HG03064 (cell line): ENCODE measurements at regions not wholly inside any gene's neighbourhood (a gene's known extent, or its start where the extent isn't known, plus 50 kb on each side); places are given as distances from the start of the nearest gene placed in this dataset.
"Not testable (repeated sequence)": the region's sequence is repeated elsewhere in the genome, so short reads cannot be mapped to it uniquely, and the experiment has no call there.

Experiments used
- ATAC-seq: cut with Tn5 transposase; IDR thresholded peaks from one replicate; pipeline ENCODE4 v1.9.1; 2021; ENCODE audit warnings: low read depth; ENCODE audit not compliant: unreplicated experiment

GRCh38 chr22:25482091-25482760 is 82.2 kb upstream of the GRK3 start:
- ATAC-seq, result no peak

GRCh38 chr22:25482868-25483639 is 81.4 kb upstream of the GRK3 start:
- no peak for ATAC-seq

- ATAC-seq, result no peak
Observed at GRCh38 chr22:25483931-25484330, 80.5 kb upstream of the GRK3 start.

GRCh38 chr22:25484521-25485315 is 79.8 kb upstream of the GRK3 start:
- no peak for ATAC-seq

GRCh38 chr22:25485626-25486545 is 78.6 kb upstream of the GRK3 start:
- ATAC-seq, result no peak

GRCh38 chr22:25487508-25487907 is 77.0 kb upstream of the GRK3 start:
- no peak for ATAC-seq

GRCh38 chr22:25488244-25489020 is 76.0 kb upstream of the GRK3 start:
- ATAC-seq, result no peak

GRCh38 chr22:25489947-25490346 is 74.5 kb upstream of the GRK3 start:
- ATAC-seq, result no peak

GRCh38 chr22:25490896-25491295 is 73.6 kb upstream of the GRK3 start:
- ATAC-seq, result no peak

GRCh38 chr22:25492162-25492561 is 72.3 kb upstream of the GRK3 start:
- no peak for ATAC-seq

- no peak for ATAC-seq
Observed at GRCh38 chr22:25492841-25493734, 71.4 kb upstream of the GRK3 start.

- ATAC-seq, result no peak
Observed at GRCh38 chr22:25493794-25494193, 70.7 kb upstream of the GRK3 start.

- ATAC-seq, result peak; percentile 87
Observed at GRCh38 chr22:25494774-25495173, 69.7 kb upstream of the GRK3 start.

- ATAC-seq, result no peak
Observed at GRCh38 chr22:25495285-25495684, 69.2 kb upstream of the GRK3 start.

GRCh38 chr22:25496396-25497064 is 67.9 kb upstream of the GRK3 start:
- no peak for ATAC-seq

- no peak for ATAC-seq
Observed at GRCh38 chr22:25497181-25497641, 67.3 kb upstream of the GRK3 start.

- ATAC-seq, result no peak
Observed at GRCh38 chr22:25497716-25498115, 66.8 kb upstream of the GRK3 start.

- not testable (repeated sequence) for ATAC-seq
Observed at GRCh38 chr22:25500671-25501070, 63.8 kb upstream of the GRK3 start.
